Endothelial cell of umbilical vein (primary cell): ENCODE measurements at regions not wholly inside any gene's neighbourhood (a gene's known extent, or its start where the extent isn't known, plus 50 kb on each side); places are given as distances from the start of the nearest gene placed in this dataset.

Experiments
- BruUV-seq: library from RNA; stranded (reverse); fragments of 400-500 nt; replicated peaks from 2 replicates; lab custom pipeline; 2021; lab: Mats Ljungman, UMichigan
- CTCF ChIA-PET: fragments of 300-600, 350-600 bp; sonication (Branson Sonifier 250); formaldehyde crosslinking; loops from one replicate; lab custom pipeline; 2021; ENCODE audit warnings: antibody characterized with exemption, inconsistent platforms; lab: Charles Lee
- POLR2A ChIA-PET: fragments of 300-600, 350-600 bp; sonication (Branson Sonifier 250); formaldehyde crosslinking; loops from one replicate; lab custom pipeline; 2021; ENCODE audit warnings: antibody characterized with exemption, inconsistent platforms; lab: Charles Lee
- DNase-seq: peaks from one replicate; pipeline ENCODE4 v3.0.0-alpha.2; 2011; ENCODE audit warnings: low read depth, low spot score
- FAIRE-seq: peaks from 2 replicates; lab custom pipeline; 2011; peaks lifted over from hg19 to GRCh38; lab: Jason Lieb, UNC
- H2AFZ ChIP-seq: 2 replicates; pipeline ENCODE4 v1.6.0; 2012; ENCODE audit warnings: low read depth, low read length, control low read depth, inconsistent platforms
- H3K27ac ChIP-seq: 2 replicates; pipeline ENCODE4 v1.5.1; 2011; ENCODE audit warnings: low read depth, mild to moderate bottlenecking, control low read depth, low read length, moderate library complexity; ENCODE audit not compliant: insufficient read depth
- H3K27me3 ChIP-seq, 2 experiments: 2 replicates each; pipeline versions ENCODE4 v1.6.0 to v1.6.1; 2011; ENCODE audit warnings: low read length in 2 of 2, mixed read lengths in 1 of 2; ENCODE audit not compliant: control insufficient read depth in 2 of 2, insufficient read depth in 2 of 2
- H3K36me3 ChIP-seq, 2 experiments: 2 replicates in 1 of 2; 3 replicates in 1 of 2; pipeline ENCODE4 v1.5.1; 2011; ENCODE audit warnings: low read length in 2 of 2, mild to moderate bottlenecking in 1 of 2, moderate library complexity in 1 of 2; ENCODE audit not compliant: control insufficient read depth in 2 of 2, insufficient read depth in 2 of 2; ENCODE audit errors: extremely low read depth in 1 of 2
- H3K4me1 ChIP-seq: 3 replicates; pipeline ENCODE4 v1.5.1; 2011; ENCODE audit warnings: mild to moderate bottlenecking, low read length; ENCODE audit not compliant: control insufficient read depth, insufficient read depth; ENCODE audit errors: extremely low read depth
- H3K4me2 ChIP-seq: 2 replicates; pipeline ENCODE4 v1.6.1; 2011; ENCODE audit warnings: low read length, control low read depth, mixed read lengths; ENCODE audit not compliant: insufficient read depth
- H3K4me3 ChIP-seq, 3 experiments: fragments of 200-600 bp in 1 of 3; sonication (generic), shearing (Covaris generic) in 1 of 3; replicated peaks in 1 of 3; 2 replicates each; pipeline ENCODE4 v1.5.1; 2011 to 2016; ENCODE audit warnings: control low read depth in 3 of 3, low read length in 3 of 3, mild to moderate bottlenecking in 2 of 3, inconsistent platforms in 1 of 3, low read depth in 1 of 3, moderate library complexity in 1 of 3; ENCODE audit not compliant: insufficient read depth in 1 of 3
- H3K79me2 ChIP-seq: 2 replicates; pipeline ENCODE4 v1.6.0; 2012; ENCODE audit warnings: low read length, inconsistent platforms; ENCODE audit not compliant: control insufficient read depth, insufficient read depth
- H3K9ac ChIP-seq: replicated peaks from 2 replicates; pipeline ENCODE3; 2011; ENCODE audit warnings: low read length, control low read depth; ENCODE audit not compliant: insufficient read depth; ENCODE audit errors: extremely low read depth
- H3K9me1 ChIP-seq: replicated peaks from 3 replicates; pipeline ENCODE4 v1.6.0; 2011; ENCODE audit warnings: mild to moderate bottlenecking, low read length; ENCODE audit not compliant: control insufficient read depth, insufficient read depth; ENCODE audit errors: extremely low read depth
- H3K9me3 ChIP-seq: replicated peaks from 2 replicates; pipeline ENCODE4 v1.5.1; 2012; ENCODE audit warnings: low read length, inconsistent platforms; ENCODE audit not compliant: control insufficient read depth, insufficient read depth
- H4K20me1 ChIP-seq: replicated peaks from 2 replicates; pipeline ENCODE3; 2011; ENCODE audit warnings: mild to moderate bottlenecking, low read length; ENCODE audit not compliant: control insufficient read depth, insufficient read depth; ENCODE audit errors: extremely low read depth
- CTCF ChIP-seq, 2 donors: IDR thresholded peaks; 1 replicate in 1 of 2; 2 replicates in 1 of 2; pipeline ENCODE4 v1.5.1; 2011; ENCODE audit warnings: low read length in 2 of 2, mild to moderate bottlenecking in 2 of 2, moderate library complexity in 2 of 2, control low read depth in 1 of 2, inconsistent platforms in 1 of 2, low read depth in 1 of 2; ENCODE audit not compliant: insufficient read depth in 1 of 2; ENCODE audit errors: extremely low read depth in 1 of 2
- EZH2 ChIP-seq: IDR thresholded peaks from 2 replicates; pipeline ENCODE4 v1.6.1; 2012; ENCODE audit warnings: borderline replicate concordance, low read depth, mild to moderate bottlenecking, moderate library complexity, low read length, inconsistent platforms; ENCODE audit not compliant: severe bottlenecking
- FOS ChIP-seq: IDR thresholded peaks from 2 replicates; pipeline ENCODE4 v1.6.1; 2011; ENCODE audit warnings: mild to moderate bottlenecking, low read length, moderate library complexity, borderline replicate concordance; ENCODE audit not compliant: insufficient read depth
- GATA2 ChIP-seq: IDR thresholded peaks from 2 replicates; pipeline ENCODE4 v1.7.0; 2011; ENCODE audit warnings: low read depth, mild to moderate bottlenecking, moderate library complexity, mixed read lengths, low read length; ENCODE audit not compliant: insufficient read length, insufficient read depth
- JUN ChIP-seq: IDR thresholded peaks from 2 replicates; pipeline ENCODE4 v1.6.1; 2011; ENCODE audit warnings: borderline replicate concordance, low read depth; ENCODE audit not compliant: insufficient read length, insufficient read depth
- MAX ChIP-seq: IDR thresholded peaks from 2 replicates; pipeline ENCODE4 v1.6.1; 2011; ENCODE audit not compliant: insufficient read depth, insufficient read length
- MYC ChIP-seq: IDR thresholded peaks from one replicate; pipeline ENCODE4 v1.6.1; 2011; ENCODE audit warnings: mild to moderate bottlenecking, low read depth, low read length
- POLR2A ChIP-seq: IDR thresholded peaks from 2 replicates; pipeline ENCODE4 v1.6.1; 2012; ENCODE audit warnings: low read depth, mild to moderate bottlenecking, control low read depth, low read length
- POLR2AphosphoS5 ChIP-seq: IDR thresholded peaks from 2 replicates; pipeline ENCODE4 v1.6.1; 2012; ENCODE audit warnings: low read depth, mild to moderate bottlenecking, control low read depth, low read length, moderate library complexity; ENCODE audit not compliant: insufficient read depth
- dilution Hi-C: fragments of 300-500 bp; cut with MboI; formaldehyde crosslinking; loops from one replicate; pipeline ENCODE4 v1.15.0; 2019; ENCODE audit warnings: low sequenced_read_pairs; ENCODE audit not compliant: extremely low pct_ligation_motif_present
- intact Hi-C: fragments of 100-400 bp; cut with micrococcal nuclease; formaldehyde crosslinking; loops from one replicate; pipeline ENCODE4 v1.10.0; 2022

- dilution Hi-C loops (no loop called here), intact Hi-C loops (no loop called here)
- Histone ChIP-seq H3K36me3 (no peaks in the 10 kb centered on the region), H3K4me2 (no peak overlapping the region), H3K27ac (no peak overlapping the region), H4K20me1 (no peaks in the 10 kb centered on the region), H3K4me1 (no peaks in the 10 kb centered on the region), H2AFZ (peak overlapping the region; percentile 19), H3K9me3 (no peaks in the 10 kb centered on the region), H3K9me1 (no peaks in the 10 kb centered on the region), H3K9ac (no peak overlapping the region), H3K79me2 (no peaks in the 10 kb centered on the region), H3K27me3 (no peaks in the 10 kb centered on the region), H3K4me3 (no peak overlapping the region)
- ChIA-PET POLR2A (no interaction called here), CTCF (no interaction called here)
- TF ChIP-seq MYC (no peak), JUN (no peak), POLR2AphosphoS5 (no peak), MAX (no peak), GATA2 (no peak), FOS (no peak), CTCF (IDR thresholded peaks at IDR 0.05; ENCODE audit: extremely low read depth in 1 of 2, insufficient read depth in 1 of 2, low read depth in 1 of 2, low read length in 2 of 2) (no peak), EZH2 (no peak), POLR2A (no peak)
- no TSS peak for BruUV-seq
- no peak for FAIRE-seq
- no peak for DNase-seq
These were observed 75.3 kb upstream of the POMP start for GRCh38 chr13:28583651-28584091.
